Breast epithelium (tissue), 3 donors: ENCODE measurements at regions not wholly inside any gene's neighbourhood (a gene's known extent, or its start where the extent isn't known, plus 50 kb on each side); places are given as distances from the start of the nearest gene placed in this dataset.

Experiments
- POLR2A ChIP-seq: fragments of 450-650 bp; IDR thresholded peaks from one replicate; pipeline ENCODE4 v1.6.1; 2016; ENCODE audit warnings: antibody characterized with exemption, mild to moderate bottlenecking, moderate library complexity
- TF ChIP-seq, protein P1 (sequence below), 3 donors: fragments of 450-650 bp; IDR thresholded peaks; one replicate each; pipeline ENCODE4 v1.5.1; 2016 to 2017; ENCODE audit warnings: antibody characterized with exemption in 3 of 3, mild to moderate bottlenecking in 3 of 3, moderate library complexity in 3 of 3

DNA sequence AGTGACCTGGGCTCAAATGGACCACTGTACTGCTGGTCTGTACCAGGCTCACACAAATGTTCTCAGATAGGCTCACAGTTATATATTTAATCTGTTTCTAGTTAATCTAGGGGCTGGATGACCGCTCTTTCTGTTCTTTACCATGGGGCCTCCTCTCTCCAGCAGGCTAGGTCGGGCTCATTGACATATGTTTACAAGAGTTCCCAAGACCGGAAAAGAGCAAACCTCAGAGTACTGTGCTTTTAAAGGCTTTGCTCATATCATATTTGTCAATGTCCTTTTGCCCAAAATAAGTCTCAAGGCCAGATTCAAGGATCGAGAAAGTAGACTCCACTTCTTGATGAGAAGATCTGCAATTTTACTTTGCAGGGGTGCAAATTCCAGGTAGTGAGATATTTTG, 348.0 kb upstream of the EPHA6 start:
- TF ChIP-seq, protein P1, sequence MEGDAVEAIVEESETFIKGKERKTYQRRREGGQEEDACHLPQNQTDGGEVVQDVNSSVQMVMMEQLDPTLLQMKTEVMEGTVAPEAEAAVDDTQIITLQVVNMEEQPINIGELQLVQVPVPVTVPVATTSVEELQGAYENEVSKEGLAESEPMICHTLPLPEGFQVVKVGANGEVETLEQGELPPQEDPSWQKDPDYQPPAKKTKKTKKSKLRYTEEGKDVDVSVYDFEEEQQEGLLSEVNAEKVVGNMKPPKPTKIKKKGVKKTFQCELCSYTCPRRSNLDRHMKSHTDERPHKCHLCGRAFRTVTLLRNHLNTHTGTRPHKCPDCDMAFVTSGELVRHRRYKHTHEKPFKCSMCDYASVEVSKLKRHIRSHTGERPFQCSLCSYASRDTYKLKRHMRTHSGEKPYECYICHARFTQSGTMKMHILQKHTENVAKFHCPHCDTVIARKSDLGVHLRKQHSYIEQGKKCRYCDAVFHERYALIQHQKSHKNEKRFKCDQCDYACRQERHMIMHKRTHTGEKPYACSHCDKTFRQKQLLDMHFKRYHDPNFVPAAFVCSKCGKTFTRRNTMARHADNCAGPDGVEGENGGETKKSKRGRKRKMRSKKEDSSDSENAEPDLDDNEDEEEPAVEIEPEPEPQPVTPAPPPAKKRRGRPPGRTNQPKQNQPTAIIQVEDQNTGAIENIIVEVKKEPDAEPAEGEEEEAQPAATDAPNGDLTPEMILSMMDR (IDR thresholded peaks at IDR 0.05): no peak
- no peak for TF ChIP-seq POLR2A
